HTR-8/SVneo (cell line): ENCODE measurements at regions not wholly inside any gene's neighbourhood (a gene's known extent, or its start where the extent isn't known, plus 50 kb on each side); places are given as distances from the start of the nearest gene placed in this dataset.

ENCODE experiments used
- DNase-seq: peaks from one replicate; pipeline ENCODE4 v3.0.0; 2011; ENCODE audit warnings: low spot score, mixed read lengths; ENCODE audit not compliant: insufficient read length
- FAIRE-seq: peaks from 2 replicates; lab custom pipeline; 2011; peaks lifted over from hg19 to GRCh38; lab: Jason Lieb, UNC

GRCh38 chr5:40390281-40391149, 289.2 kb upstream of the PTGER4 start:
- DNase-seq (no peak), FAIRE-seq (no peak)

GRCh38 chr5:40389591-40389990, 290.1 kb upstream of the PTGER4 start:
- no peak for FAIRE-seq

GRCh38 chr5:40386289-40386688, 293.4 kb upstream of the PTGER4 start:
- FAIRE-seq = no peak
- DNase-seq = no peak

More at GRCh38 chr5:40389591-40389990, 290.1 kb upstream of the PTGER4 start:
- no peak for DNase-seq

- DNase-seq (no peak), FAIRE-seq (peak; percentile 48)
These were observed 294.2 kb upstream of the PTGER4 start for GRCh38 chr5:40385544-40385943.

- FAIRE-seq = no peak
- no peak for DNase-seq
These were observed 294.8 kb upstream of the PTGER4 start for GRCh38 chr5:40384782-40385390.

GRCh38 chr5:40383749-40384651, 295.7 kb upstream of the PTGER4 start:
- FAIRE-seq (peak; percentile 80), DNase-seq (peak; percentile 51)

- FAIRE-seq = peak; percentile 31
- DNase-seq = no peak
These were observed 297.9 kb upstream of the PTGER4 start for GRCh38 chr5:40381676-40382363.

- no peak for DNase-seq
- peak; percentile 33 for FAIRE-seq
These were observed 298.7 kb upstream of the PTGER4 start for GRCh38 chr5:40381016-40381415.

GRCh38 chr5:40378396-40379177, 301.1 kb upstream of the PTGER4 start:
- no peak for FAIRE-seq
- no peak for DNase-seq

- DNase-seq (no peak), FAIRE-seq (no peak)
These were observed 303.1 kb upstream of the PTGER4 start for GRCh38 chr5:40376566-40376965.

GRCh38 chr5:40374853-40375252, 304.9 kb upstream of the PTGER4 start:
- FAIRE-seq (no peak), DNase-seq (no peak)

- no peak for DNase-seq
- FAIRE-seq = no peak
These were observed 311.5 kb upstream of the PTGER4 start for GRCh38 chr5:40368200-40368599.

- DNase-seq (no peak), FAIRE-seq (no peak)
These were observed 312.5 kb upstream of the PTGER4 start for GRCh38 chr5:40367255-40367654.

GRCh38 chr5:40365342-40366330, 314.1 kb upstream of the PTGER4 start:
- DNase-seq (no peak), FAIRE-seq (no peak)

- no peak for FAIRE-seq
- no peak for DNase-seq
These were observed 315.3 kb upstream of the PTGER4 start for GRCh38 chr5:40364441-40364840.

- FAIRE-seq (no peak), DNase-seq (no peak)
These were observed 318.3 kb upstream of the PTGER4 start for GRCh38 chr5:40361378-40361777.

GRCh38 chr5:40360685-40361084, 319.0 kb upstream of the PTGER4 start:
- no peak for DNase-seq

GRCh38 chr5:40359832-40360231, 319.9 kb upstream of the PTGER4 start:
- FAIRE-seq = no peak
- DNase-seq = no peak

More at GRCh38 chr5:40360685-40361084, 319.0 kb upstream of the PTGER4 start:
- FAIRE-seq = no peak
